NCI-H2171 treated with DMSO at 0.1 percent for 48 hours (cell line): ENCODE measurements at regions not wholly inside any gene's neighbourhood (a gene's known extent, or its start where the extent isn't known, plus 50 kb on each side); places are given as distances from the start of the nearest gene placed in this dataset.

Experiments used
- DNase-seq: peaks from one replicate; lab custom pipeline; 2025; lab: John Stamatoyannopoulos, UW

DNA sequence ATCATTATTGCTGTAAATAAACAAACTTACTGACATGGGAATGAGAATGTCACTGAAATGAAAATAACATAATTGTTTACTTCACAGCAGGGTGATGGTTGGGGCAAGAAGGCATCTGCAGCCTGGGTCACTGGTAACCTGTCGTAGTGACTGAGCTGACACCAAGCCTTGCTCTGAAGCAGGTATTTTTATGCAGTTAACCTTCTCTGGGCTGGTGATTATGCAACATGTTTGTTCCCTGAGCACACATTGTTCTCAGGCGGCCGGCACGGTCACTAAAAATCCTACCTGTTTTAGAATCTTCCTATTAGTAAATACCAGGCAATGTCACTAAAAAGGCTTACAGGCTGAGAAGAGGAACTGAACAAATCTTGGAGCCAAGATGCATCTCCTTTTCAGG lies 157.7 kb upstream of the NR3C1 start:
- DNase-seq, result no peak

- DNase-seq, result no peak
Observed at GRCh38 chr5:143560378-143560777, 156.9 kb upstream of the NR3C1 start.

DNA sequence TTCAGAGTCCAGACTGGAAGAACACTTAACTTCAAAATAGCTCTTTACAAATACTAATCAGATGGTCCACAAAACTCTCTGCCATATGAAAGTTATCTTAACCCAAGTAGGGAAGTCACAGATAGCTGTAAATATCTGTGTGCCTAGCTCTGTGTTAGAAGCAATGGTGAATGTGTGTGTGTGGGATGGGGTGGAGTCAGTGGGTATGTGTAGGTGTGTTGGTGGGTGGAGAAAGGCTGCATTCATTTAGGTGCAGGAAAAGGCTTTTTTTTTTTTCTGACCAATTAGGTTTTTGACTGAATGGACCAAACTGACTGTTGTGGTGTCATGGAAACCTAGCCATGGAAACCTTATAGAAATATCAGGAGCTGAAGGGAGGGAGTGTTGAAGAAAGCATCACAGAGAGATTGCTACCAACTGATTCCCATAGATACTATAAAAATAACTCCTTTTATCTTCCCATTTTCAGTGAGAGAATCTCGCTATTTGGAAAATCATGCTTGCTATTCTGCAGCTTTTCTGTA lies 156.2 kb upstream of the NR3C1 start:
- no peak for DNase-seq

- no peak for DNase-seq
Observed at GRCh38 chr5:143558048-143558447, 154.6 kb upstream of the NR3C1 start.

DNA sequence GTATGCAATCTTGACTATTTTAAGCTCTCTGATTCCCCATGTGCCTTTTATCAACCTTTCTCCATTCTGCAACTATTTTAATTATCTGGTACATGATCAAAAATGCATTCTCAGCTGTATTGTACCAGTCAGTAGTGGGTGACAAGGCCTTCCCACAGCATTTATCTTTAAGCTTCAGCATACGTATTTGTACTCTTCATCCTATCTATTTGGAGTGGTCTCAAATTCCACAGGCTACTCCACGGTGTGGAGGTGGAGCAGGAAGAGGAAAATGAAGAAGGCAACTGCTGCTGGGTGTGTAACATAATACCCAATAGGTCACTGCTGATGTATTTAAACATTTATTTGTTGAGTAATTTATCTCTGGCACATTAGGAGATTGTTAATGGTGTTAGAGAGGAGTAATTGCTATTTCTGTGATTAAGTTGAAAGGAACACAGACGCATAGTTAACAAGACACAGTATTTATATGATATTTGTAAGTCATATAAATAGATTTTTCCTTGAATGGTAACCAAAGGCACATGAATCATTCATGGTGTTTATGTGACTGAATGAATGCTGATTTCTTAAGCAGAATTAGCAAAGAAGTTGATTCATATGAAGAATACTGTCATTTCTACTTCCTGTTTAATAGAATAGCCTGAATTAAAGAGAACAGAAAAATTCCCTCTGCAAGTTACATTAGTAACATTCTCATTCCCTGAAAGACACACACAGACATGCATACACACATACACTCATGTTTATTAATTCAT lies 153.8 kb upstream of the NR3C1 start:
- peak; percentile 42 for DNase-seq

- DNase-seq, result no peak
Observed at GRCh38 chr5:143554918-143555477, 151.5 kb upstream of the NR3C1 start.

DNA sequence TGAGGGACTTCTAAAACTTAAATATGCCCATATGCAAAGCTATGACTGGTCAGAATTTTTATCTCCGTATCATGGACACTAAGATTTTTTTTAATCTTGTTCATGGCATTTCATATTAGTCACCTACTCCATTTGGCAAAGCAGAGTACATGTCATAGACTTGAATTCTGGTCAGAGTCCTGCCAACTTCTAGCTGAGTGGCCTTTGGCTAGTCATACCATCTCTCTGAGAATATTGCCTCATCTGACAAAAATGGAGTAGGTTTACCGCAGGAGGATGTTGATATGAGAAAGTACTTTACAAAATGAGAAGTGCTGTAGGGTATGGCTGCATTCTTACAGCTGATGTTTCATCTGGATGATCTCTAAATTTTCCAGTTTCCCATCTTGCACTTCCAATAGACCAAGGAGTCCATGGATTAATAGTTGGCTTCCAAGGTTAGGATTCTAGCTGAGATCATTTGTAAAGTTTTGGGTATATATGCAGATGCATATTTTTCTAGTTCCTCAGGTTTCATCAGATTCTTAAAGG lies 150.8 kb upstream of the NR3C1 start:
- no peak for DNase-seq

DNA sequence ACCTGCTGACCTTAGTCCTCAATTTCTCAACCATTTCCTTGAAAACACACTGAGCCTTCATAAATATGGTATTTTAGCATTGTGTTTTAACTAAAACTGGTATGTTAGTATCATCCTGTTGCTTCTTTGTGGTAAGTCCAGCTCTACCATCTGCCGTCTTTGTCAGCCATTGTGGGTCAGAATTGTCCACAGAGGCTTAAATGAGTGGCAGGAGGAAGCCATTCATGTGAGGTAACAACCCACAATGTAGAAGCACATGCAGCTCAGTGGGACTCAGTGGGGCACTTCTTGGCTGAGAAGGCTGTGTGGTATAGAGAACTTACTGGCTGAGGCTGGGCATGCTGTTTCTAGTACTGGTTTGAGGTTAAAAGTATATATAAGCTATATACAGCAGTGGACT lies 149.2 kb upstream of the NR3C1 start:
- no peak for DNase-seq

GRCh38 chr5:143551820-143552251 lies 148.3 kb upstream of the NR3C1 start:
- no peak for DNase-seq

GRCh38 chr5:143550986-143551630 lies 147.6 kb upstream of the NR3C1 start:
- no peak for DNase-seq

DNA sequence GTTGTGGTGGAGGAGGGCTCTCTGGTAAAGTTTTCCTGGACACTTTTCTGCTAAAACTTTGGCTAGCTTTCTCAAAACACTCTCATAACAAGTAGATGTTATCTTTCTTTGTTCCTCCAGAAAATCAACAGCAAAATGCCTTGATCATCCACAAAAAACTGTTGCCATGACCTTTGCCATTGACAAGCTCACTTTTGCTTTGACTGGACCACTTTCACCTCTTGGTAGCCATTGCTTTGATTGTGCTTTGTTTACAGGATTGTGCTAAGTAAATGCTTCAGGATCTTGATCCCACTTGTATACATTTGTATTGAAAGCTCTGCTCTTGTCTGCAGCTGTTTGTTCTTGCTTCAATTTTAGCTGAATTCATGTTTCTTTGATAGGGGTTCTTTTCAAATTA lies 143.9 kb upstream of the NR3C1 start:
- DNase-seq, result no peak

GRCh38 chr5:143546394-143546793 lies 142.9 kb upstream of the NR3C1 start:
- DNase-seq, result no peak

DNA sequence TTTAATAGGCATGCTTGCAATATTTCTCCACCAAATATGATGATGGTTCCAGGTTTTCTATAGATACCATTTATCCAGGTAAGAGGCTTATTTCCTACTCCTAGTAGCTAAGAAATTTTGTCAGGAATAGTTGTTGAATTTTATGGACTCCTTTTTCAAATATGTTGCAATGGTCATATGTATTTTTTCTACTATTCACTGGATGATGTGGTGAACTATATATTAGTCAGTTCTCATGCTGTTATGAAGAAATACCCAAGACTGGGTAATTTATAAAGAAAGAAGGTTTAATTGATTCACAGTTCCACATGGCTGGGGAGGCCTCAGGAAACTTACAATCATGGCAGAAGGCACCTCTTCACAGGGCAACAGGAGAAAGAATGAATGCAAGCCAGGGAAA lies 141.1 kb upstream of the NR3C1 start:
- no peak for DNase-seq

GRCh38 chr5:143543358-143544255 lies 140.1 kb upstream of the NR3C1 start:
- no peak for DNase-seq

DNA sequence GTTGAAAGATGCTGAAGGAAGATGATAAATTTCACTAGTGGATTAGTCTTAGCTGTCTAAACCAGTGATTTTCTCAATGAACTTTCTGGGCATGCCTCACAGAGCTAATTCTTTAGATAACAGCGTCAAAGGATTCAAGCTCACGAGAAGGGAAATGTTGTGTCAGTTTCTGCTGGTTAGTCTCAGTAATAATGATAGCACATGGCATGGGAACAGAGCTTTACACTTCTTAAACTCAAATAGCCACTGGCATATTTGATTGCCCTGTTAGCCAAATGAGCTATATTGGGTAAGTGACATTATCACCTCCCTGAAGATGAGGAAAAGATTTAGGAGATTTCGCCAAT lies 139.3 kb upstream of the NR3C1 start:
- DNase-seq, result no peak

- DNase-seq, result peak; percentile 14
Observed at GRCh38 chr5:143541943-143542797, 138.7 kb upstream of the NR3C1 start.

GRCh38 chr5:143539742-143540141 lies 136.3 kb upstream of the NR3C1 start:
- DNase-seq, result no peak

- DNase-seq, result no peak
Observed at GRCh38 chr5:143537056-143537455, 133.6 kb upstream of the NR3C1 start.

DNA sequence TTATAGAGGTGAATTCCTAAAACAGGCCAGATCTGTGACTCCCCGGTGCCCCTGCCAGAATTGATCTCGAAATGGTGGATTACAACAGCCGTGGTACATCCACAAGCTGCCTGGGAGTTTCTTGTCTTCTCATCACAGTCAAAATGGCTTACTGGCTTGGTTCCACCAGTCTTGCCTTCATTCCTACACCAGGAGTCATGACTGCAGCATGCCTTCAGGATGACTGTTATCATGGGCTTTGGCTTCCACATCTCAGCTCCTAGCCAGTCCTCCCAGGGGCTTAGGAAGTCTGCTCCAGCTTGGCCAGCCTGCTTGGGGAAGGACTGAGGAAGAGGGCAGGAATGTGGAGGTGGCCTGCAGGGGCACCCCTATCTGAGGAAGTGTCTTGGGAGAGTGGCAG lies 132.9 kb upstream of the NR3C1 start:
- no peak for DNase-seq

DNA sequence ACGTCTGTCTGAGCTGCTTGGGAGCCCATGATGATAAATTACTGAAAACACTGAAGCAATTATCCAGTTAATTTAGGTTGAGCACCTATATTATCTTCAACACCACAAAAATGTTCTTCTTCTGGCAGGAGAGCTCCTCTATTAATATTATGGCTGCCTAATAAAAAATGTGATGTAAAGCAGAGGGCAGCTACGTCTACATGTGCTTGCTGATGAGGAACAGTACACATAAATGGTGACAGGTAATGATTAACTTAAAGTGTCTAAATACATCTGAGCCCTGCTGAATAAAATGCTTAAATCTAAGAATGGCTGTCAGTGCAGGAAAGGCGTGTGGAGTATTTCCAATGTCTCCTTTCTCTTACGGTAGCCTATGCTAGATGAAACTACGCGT lies 131.3 kb upstream of the NR3C1 start:
- no peak for DNase-seq
